Bone marrow (tissue), 2 donors: ENCODE measurements at regions not wholly inside any gene's neighbourhood (a gene's known extent, or its start where the extent isn't known, plus 50 kb on each side); places are given as distances from the start of the nearest gene placed in this dataset.

Source experiments
- DNase-seq, 2 donors: peaks; one replicate each; lab custom pipeline; 2025; lab: John Stamatoyannopoulos, UW

DNA sequence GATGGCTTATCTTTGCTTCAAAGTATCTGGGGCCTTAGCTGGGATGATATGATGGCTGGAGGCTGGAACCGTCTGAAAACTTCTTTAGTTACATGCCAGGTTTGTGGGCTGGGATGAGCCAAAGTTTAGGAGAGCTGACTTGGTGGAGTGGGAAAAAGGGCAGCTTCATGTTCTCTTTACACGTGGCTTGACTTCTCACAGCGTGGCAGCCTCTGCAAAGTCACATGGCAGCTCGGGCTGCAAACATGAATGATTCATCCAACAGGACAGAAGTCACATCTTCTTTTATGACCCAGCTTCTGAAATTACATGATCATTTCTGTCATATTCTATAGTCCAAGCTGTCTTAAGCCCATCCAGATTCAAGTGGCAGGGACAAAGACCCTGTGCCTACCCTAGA is 176.0 kb downstream of the OLFM4 start:
- DNase-seq: no peak

GRCh38 chr13:53206455-53206854 is 177.8 kb downstream of the OLFM4 start:
- DNase-seq: no peak

- no peak for DNase-seq
Observed at GRCh38 chr13:53207556-53207955, 178.9 kb downstream of the OLFM4 start.

DNA sequence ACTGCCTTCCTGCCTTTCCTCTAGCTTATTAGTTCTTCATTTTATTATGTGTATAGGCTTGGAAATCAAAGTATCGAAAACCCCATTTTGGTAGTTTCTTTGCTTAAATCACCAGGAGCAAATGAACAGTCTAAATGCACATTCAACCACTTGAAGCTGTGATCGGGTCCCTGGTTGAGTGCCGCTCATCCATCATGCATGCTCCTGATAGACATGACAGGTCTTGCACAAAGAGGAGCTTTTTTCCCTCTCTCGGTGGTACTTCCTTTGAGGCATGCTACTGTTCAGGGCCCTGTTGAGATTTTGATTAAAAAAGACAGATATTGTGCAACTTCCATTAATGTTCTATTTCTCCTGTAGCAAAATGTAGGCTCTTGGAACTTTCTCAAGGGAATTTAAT is 185.8 kb downstream of the OLFM4 start:
- DNase-seq: no peak

DNA sequence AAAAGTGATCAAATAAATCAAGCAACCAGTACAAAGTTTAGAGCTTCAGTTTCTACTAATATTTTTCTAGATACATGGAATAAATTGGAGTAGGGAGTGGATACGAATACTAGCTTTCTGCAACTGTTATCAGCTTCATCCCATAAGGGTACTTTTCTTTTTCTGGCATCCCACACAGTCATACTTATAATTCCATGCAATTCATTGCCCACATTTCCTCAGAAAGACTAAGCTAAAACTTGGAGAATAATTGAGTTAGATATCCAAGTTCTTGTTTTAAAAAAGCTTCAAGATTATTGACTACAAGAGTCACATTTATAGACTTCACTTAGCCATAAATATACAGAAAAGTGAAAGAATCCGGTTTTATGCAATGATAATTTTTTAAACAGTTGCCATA is 186.9 kb downstream of the OLFM4 start:
- no peak for DNase-seq

DNA sequence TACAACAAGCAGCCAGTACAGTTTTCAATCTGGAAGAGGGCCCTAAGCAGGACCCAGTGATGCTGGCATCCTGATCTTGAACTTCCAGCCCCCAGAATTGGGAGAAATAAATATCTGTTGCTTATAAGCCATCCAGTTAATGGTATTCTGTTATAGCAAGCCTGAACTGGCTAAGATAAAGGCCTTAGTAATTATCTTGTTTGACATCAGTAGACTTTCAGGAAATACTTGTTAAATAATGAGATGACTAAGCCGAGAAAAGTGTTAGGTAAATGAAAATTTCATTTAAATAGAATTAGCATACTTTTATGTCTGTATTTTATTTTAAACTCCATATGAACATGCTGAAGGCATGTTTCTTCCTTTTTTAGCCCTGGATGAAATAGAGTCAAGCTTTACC is 188.2 kb downstream of the OLFM4 start:
- no peak for DNase-seq

- DNase-seq: no peak
Observed at GRCh38 chr13:53217194-53217593, 188.6 kb downstream of the OLFM4 start.

GRCh38 chr13:53220038-53220437 is 191.4 kb downstream of the OLFM4 start:
- DNase-seq: no peak

- no peak for DNase-seq
Observed at GRCh38 chr13:53237696-53238095, 209.1 kb downstream of the OLFM4 start.

DNA sequence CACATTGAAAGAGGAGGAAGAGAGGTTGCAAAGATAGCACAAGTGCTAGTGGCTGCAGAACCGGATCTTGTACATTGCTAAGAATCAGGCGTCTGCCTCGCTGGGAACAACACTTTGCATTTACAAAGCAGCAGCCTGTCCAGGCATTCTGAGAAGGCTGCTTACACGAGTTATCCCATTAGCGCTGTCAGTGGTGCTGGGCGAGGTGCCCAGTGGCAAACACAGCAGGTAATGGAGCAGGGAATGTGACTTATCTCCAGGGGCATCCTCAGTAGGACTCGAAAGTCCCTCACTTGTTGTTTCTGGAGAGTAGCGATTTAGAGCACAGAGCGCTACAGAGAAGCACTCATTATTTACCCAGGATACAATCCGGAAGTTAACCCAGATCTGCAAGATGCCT is 209.6 kb downstream of the OLFM4 start:
- DNase-seq: no peak

- no peak for DNase-seq
Observed at GRCh38 chr13:53240401-53241025, 211.9 kb downstream of the OLFM4 start.

DNA sequence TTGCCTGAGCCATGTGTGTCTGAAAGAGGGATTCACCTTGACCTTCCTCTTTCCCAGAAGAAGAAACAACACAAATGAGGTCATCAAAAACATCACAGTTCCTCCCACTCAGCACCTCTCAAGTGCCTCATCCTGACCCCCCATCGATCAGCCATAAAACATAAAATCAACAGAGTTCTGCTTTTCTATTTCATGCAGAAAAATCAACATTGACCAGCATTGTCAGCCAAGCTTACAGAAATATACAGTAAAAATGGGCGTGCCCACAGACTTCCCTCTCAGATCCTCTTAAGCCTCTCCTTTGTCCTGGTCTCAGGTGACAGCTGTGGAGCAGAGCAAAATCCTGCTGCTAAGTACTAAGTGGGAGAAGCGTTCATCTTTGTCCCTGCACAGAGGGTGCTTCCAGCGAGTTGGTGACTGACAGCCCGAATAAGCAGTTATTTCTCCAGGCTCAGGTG is 213.3 kb downstream of the OLFM4 start:
- DNase-seq: no peak

DNA sequence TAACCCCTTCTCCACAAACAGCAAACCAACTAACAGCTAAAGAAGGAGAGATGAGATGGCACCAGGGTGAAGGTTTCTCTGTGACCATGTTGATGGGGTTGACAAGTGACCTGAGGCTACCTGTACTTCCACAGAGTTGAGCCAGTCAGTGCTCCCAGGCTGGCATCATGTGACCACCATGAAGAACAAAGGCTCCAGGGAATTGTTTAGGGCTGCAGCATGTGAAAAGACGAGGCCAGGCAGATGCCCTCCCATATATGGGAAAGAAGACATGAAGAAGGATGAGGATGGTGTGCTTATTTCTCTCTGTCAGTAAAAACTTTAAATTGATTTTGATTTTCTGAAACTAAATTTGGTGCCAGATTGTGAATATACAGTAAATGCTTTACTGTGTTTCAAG is 220.6 kb downstream of the OLFM4 start:
- no peak for DNase-seq

GRCh38 chr13:53250272-53250875 is 221.8 kb downstream of the OLFM4 start:
- peak in 1 of 2 donors; percentile 53 for DNase-seq

- DNase-seq: no peak
Observed at GRCh38 chr13:53250977-53251376, 222.4 kb downstream of the OLFM4 start.

GRCh38 chr13:53254500-53254899 is 225.9 kb downstream of the OLFM4 start:
- no peak for DNase-seq

DNA sequence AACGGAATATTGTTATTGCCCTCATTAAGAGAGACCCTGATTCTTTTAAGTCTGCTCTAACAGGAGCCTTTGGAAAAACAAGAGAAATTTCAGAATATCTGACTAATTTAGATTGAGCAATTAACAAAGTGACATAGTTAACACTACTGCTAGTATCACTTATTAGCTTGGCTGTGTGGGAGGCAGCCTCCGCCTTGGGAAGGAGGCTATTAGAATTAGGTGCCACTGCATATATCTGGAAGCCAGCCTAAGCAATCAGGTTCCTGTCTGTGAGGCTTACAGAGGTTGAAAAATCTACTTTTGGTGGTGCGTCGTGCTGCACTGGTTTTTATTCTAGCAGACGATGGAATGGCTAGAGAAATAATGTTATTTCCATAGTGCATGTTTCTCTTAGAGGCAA is 227.2 kb downstream of the OLFM4 start:
- DNase-seq: no peak

DNA sequence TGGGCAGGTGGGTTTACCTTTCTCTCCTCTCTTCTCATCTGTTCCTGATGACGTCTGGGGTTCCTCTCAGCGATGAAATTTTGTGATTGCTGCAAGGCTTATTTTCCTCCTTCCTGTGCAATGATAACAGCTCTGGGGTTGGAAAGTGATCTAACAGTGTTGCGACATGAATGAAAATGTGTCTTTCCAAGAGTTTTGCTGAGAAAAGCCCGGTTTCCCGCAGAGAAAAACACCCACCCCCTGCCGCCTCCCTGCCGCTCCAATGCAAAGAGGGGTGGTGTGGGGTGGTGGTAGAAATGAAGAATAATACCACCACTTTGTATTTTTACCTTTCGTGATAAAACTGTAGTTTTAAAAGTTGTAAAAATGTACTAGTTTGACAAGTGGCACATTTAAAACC is 232.0 kb downstream of the OLFM4 start:
- no peak for DNase-seq

- DNase-seq: no peak
Observed at GRCh38 chr13:53264751-53265385, 236.3 kb downstream of the OLFM4 start.

- DNase-seq: no peak
Observed at GRCh38 chr13:53266757-53267156, 238.1 kb downstream of the OLFM4 start.

- no peak for DNase-seq
Observed at GRCh38 chr13:53269634-53270033, 241.0 kb downstream of the OLFM4 start.

DNA sequence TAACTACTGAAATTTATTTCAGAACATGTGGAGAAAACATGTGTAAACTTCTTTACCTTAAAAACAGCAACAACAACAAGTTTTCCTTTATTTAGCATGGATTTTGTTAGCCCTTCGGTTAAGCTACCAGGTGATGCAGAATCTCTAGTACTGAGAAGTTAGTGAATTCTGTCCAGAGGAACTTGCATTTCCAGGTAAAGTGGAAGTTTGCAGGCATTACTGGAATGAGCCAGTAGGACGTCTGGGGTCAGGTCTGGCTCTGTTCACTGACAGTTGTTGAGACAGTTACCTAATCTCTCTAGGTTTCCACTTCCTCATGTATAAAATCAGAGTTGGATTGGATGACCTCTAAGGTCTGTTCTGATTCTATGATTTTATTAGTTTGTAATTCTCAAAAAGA is 244.3 kb downstream of the OLFM4 start:
- no peak for DNase-seq

- no peak for DNase-seq
Observed at GRCh38 chr13:53276265-53276664, 247.7 kb downstream of the OLFM4 start.

GRCh38 chr13:53281677-53282076 is 253.1 kb downstream of the OLFM4 start:
- DNase-seq: no peak
